B cell (primary cell): ENCODE measurements at regions not wholly inside any gene's neighbourhood (a gene's known extent, or its start where the extent isn't known, plus 50 kb on each side); places are given as distances from the start of the nearest gene placed in this dataset.

Source experiments
- ATAC-seq: fragments of 200-7000 bp; cut with Tn5 transposase; one replicate; pipeline ENCODE4 v1.10.0; 2021; ENCODE audit warnings: low read depth, mild to moderate bottlenecking, moderate number of reproducible peaks, moderate library complexity
- CTCF ChIA-PET: fragments of 350-600 bp; sonication (Branson Sonifier 250); formaldehyde crosslinking; loops from one replicate; lab custom pipeline; 2021; ENCODE audit warnings: antibody characterized with exemption, inconsistent platforms; lab: Charles Lee
- POLR2A ChIA-PET: fragments of 350-600 bp; sonication (Branson Sonifier 250); formaldehyde crosslinking; loops from one replicate; lab custom pipeline; 2021; ENCODE audit warnings: antibody characterized with exemption; lab: Charles Lee
- DNase-seq: peaks from one replicate; pipeline ENCODE4 v3.0.0; 2013
- H2AFZ ChIP-seq: 2 replicates; pipeline ENCODE4 v1.6.1; 2012; ENCODE audit warnings: mild to moderate bottlenecking, low read depth, low read length; ENCODE audit not compliant: insufficient read depth, poor library complexity, severe bottlenecking
- H3K27ac ChIP-seq, 2 donors: 1 replicate in 1 of 2; 2 replicates in 1 of 2; pipeline ENCODE4 v1.5.1; 2012 to 2013; ENCODE audit warnings: low read length in 2 of 2, mild to moderate bottlenecking in 2 of 2, moderate library complexity in 1 of 2
- H3K27me3 ChIP-seq, 4 experiments: fragments of 200-600 bp in 1 of 4; sonication (generic) in 1 of 4; replicated peaks in 1 of 4; 1 replicate in 2 of 4; 2 replicates in 2 of 4; pipeline versions ENCODE4 v1.6.1 to v1.7.0; 2013 to 2016; ENCODE audit warnings: low read length in 3 of 4, mild to moderate bottlenecking in 2 of 4, mixed read lengths in 1 of 4, moderate library complexity in 1 of 4; ENCODE audit not compliant: insufficient read depth in 4 of 4, control insufficient read depth in 3 of 4; ENCODE audit errors: control extremely low read depth in 1 of 4
- H3K36me3 ChIP-seq, 2 experiments: replicated peaks in 1 of 2; 1 replicate in 1 of 2; 2 replicates in 1 of 2; pipeline versions ENCODE4 v1.6.1 to v1.7.1; 2013; ENCODE audit warnings: low read length in 1 of 2; ENCODE audit not compliant: insufficient read depth in 2 of 2, control insufficient read depth in 1 of 2; ENCODE audit errors: control extremely low read depth in 1 of 2, extremely low read depth in 1 of 2
- H3K4me1 ChIP-seq, 2 donors: fragments of 200-600 bp in 1 of 2; sonication (generic) in 1 of 2; 1 replicate in 1 of 2; 2 replicates in 1 of 2; pipeline versions ENCODE4 v1.5.1 to v1.6.1; 2013 to 2017; ENCODE audit warnings: low read length in 2 of 2; ENCODE audit not compliant: control insufficient read depth in 2 of 2, insufficient read depth in 2 of 2
- H3K4me2 ChIP-seq: replicated peaks from 2 replicates; pipeline ENCODE3; 2012; ENCODE audit warnings: mild to moderate bottlenecking, low read depth, low read length; ENCODE audit not compliant: poor library complexity, severe bottlenecking
- H3K4me3 ChIP-seq, 5 experiments: fragments of 200-600 bp in 1 of 5; sonication (generic) in 1 of 5; 1 replicate in 3 of 5; 2 replicates in 2 of 5; pipeline versions ENCODE4 v1.5.1 to v1.7.0; 2011 to 2016; ENCODE audit warnings: low read length in 4 of 5, mild to moderate bottlenecking in 4 of 5, low read depth in 2 of 5, control low read depth in 1 of 5, moderate library complexity in 1 of 5; ENCODE audit not compliant: insufficient read depth in 1 of 5; ENCODE audit errors: control extremely low read depth in 1 of 5, extremely low read depth in 1 of 5
- H3K79me2 ChIP-seq: fragments of 200-600 bp; sonication (generic); one replicate; pipeline ENCODE4 v1.6.0; 2016; ENCODE audit warnings: low read length; ENCODE audit not compliant: control insufficient read depth, insufficient read depth
- H3K9ac ChIP-seq: fragments of 200-600 bp; sonication (generic); 2 replicates; pipeline ENCODE4 v1.6.1; 2017; ENCODE audit warnings: mild to moderate bottlenecking, low read length, moderate library complexity
- H3K9me3 ChIP-seq, 3 donors: one replicate each; pipeline versions ENCODE4 v1.6.1 to v1.7.1; 2013; ENCODE audit warnings: low read length in 2 of 3; ENCODE audit not compliant: control insufficient read depth in 2 of 3, insufficient read depth in 1 of 3; ENCODE audit errors: control extremely low read depth in 1 of 3
- H4K20me1 ChIP-seq: 2 replicates; pipeline ENCODE4 v1.6.0; 2012; ENCODE audit warnings: mild to moderate bottlenecking, low read length; ENCODE audit not compliant: insufficient read depth, control insufficient read depth, poor library complexity, severe bottlenecking
- H3K27ac Mint-ChIP-seq: one replicate; pipeline ENCODE4 v1.8.0; 2021; ENCODE audit warnings: mixed read lengths
- H3K27me3 Mint-ChIP-seq: one replicate; pipeline ENCODE4 v1.8.0; 2021; ENCODE audit warnings: mixed read lengths
- H3K4me1 Mint-ChIP-seq: one replicate; pipeline ENCODE4 v1.8.0; 2021; ENCODE audit warnings: mixed read lengths
- H3K4me3 Mint-ChIP-seq: one replicate; pipeline ENCODE4 v1.8.0; 2021; ENCODE audit warnings: mixed read lengths
- H3K9me3 Mint-ChIP-seq: one replicate; pipeline ENCODE4 v1.8.0; 2022; ENCODE audit warnings: mixed read lengths; ENCODE audit not compliant: insufficient read depth
- CTCF ChIP-seq: fragments of 200-600 bp; IDR thresholded peaks from one replicate; pipeline ENCODE4 v1.8.0; 2022; ENCODE audit warnings: antibody characterized with exemption, mild to moderate bottlenecking
- EZH2 ChIP-seq: IDR thresholded peaks from 2 replicates; pipeline ENCODE4 v1.6.1; 2012; ENCODE audit warnings: borderline replicate concordance, low read depth, mild to moderate bottlenecking, moderate library complexity, low read length; ENCODE audit not compliant: insufficient read depth, poor library complexity, severe bottlenecking
- WGBS: methylation state at CpG from one replicate; pipeline ENCODE4 v1.1.5; 2013; ENCODE audit warnings: missing lambda C conversion rate; ENCODE audit not compliant: insufficient coverage; 5-methylcytosine and 5-hydroxymethylcytosine counted together
- intact Hi-C: fragments of 100-400 bp; cut with micrococcal nuclease; formaldehyde crosslinking; loops from one replicate; pipeline ENCODE4 v1.10.0; 2022

- no peak overlapping the region for H3K9ac ChIP-seq
- intact Hi-C loops: no loop called here
- H3K79me2 ChIP-seq: no peaks in the 10 kb centered on the region
- H3K4me3 ChIP-seq: no peak overlapping the region
- Mint-ChIP-seq H3K4me1 (no peaks in the 10 kb centered on the region), H3K27ac (no peak overlapping the region), H3K9me3 (peaks cover 3% of the 10 kb centered on the region), H3K4me3 (no peak overlapping the region), H3K27me3 (peaks cover 20% of the 10 kb centered on the region)
- no peaks in the 10 kb centered on the region for H4K20me1 ChIP-seq
- H3K36me3 ChIP-seq: no peaks in the 10 kb centered on the region
- H3K4me1 ChIP-seq: no peaks in the 10 kb centered on the region
- TF ChIP-seq EZH2 (no peak), CTCF (no peak)
- WGBS: no CpG with 5 or more reads among the region's 2 CpGs
- no peaks in the 10 kb centered on the region for H3K27me3 ChIP-seq
- no peak overlapping the region for H3K4me2 ChIP-seq
- ATAC-seq: no peak
- DNase-seq: no peak
- POLR2A ChIA-PET: no interaction called here
- CTCF ChIA-PET: no interaction called here
- peaks cover 0 to 7% (median 0%) of the 10 kb centered on the region in 3 donors for H3K9me3 ChIP-seq
- no peak overlapping the region for H3K27ac ChIP-seq
- H2AFZ ChIP-seq: no peak overlapping the region
These were observed 389.8 kb downstream of the HS3ST3B1 start for GRCh38 chr17:14690704-14691103.

GRCh38 chr17:14688134-14688533 is 387.3 kb downstream of the HS3ST3B1 start:
- Histone ChIP-seq H3K4me1 (no peaks in the 10 kb centered on the region), H3K9me3 (peaks cover 0 to 7% (median 0%) of the 10 kb centered on the region in 3 donors), H3K79me2 (no peaks in the 10 kb centered on the region), H4K20me1 (no peaks in the 10 kb centered on the region), H3K9ac (no peak overlapping the region), H3K4me3 (no peak overlapping the region), H2AFZ (no peak overlapping the region), H3K27me3 (no peaks in the 10 kb centered on the region), H3K4me2 (no peak overlapping the region), H3K27ac (no peak overlapping the region), H3K36me3 (no peaks in the 10 kb centered on the region)
- ATAC-seq (no peak), DNase-seq (no peak)
- TF ChIP-seq EZH2 (no peak), CTCF (peak; percentile 7)
- 83% methylated on average over 1 of the region's 3 CpGs for WGBS
- Mint-ChIP-seq H3K9me3 (peaks cover 3% of the 10 kb centered on the region), H3K27me3 (peaks cover 9% of the 10 kb centered on the region), H3K4me3 (no peak overlapping the region), H3K4me1 (no peaks in the 10 kb centered on the region), H3K27ac (no peak overlapping the region)
- POLR2A ChIA-PET: no interaction called here
- CTCF ChIA-PET: no interaction called here
- intact Hi-C loops: no loop called here
